Thyroid gland (tissue), 4 donors: ENCODE measurements at regions not wholly inside any gene's neighbourhood (a gene's known extent, or its start where the extent isn't known, plus 50 kb on each side); places are given as distances from the start of the nearest gene placed in this dataset.

ENCODE experiments used
- POLR2A ChIP-seq, 2 donors: fragments of 450-650 bp; IDR thresholded peaks; one replicate each; pipeline ENCODE4 v1.6.1; 2017; ENCODE audit warnings: antibody characterized with exemption in 2 of 2, mild to moderate bottlenecking in 2 of 2, moderate library complexity in 1 of 2
- TF ChIP-seq, protein P1 (sequence below), 6 experiments: fragments of 200-600 bp in 3 of 6; fragments of 450-650 bp in 3 of 6; sonication (generic) in 3 of 6; IDR thresholded peaks; one replicate each; pipeline ENCODE4 v1.5.1; 2016 to 2019; ENCODE audit warnings: antibody characterized with exemption in 6 of 6, mild to moderate bottlenecking in 2 of 6, inconsistent platforms in 1 of 6, moderate library complexity in 1 of 6

DNA sequence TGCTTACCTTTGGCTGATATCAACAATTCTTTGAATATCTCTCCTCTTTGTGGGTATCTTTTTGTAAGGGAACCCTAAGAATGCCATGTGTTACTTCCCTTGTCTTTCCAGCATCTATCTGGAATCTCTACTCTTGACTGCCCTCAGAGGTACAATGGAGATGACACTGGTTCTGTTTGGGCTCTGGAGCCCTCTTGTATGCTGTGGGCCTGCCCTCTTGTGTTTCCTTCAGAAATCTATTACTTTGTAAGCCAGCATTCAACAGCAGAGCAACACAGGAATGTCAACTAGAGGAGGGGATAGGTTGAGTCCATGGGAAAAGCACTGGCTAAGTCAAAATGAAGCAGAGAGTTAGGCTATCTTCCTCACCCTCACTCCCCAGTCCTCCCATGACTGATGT, 142.3 kb downstream of the XPNPEP1 start:
- TF ChIP-seq, protein P1, sequence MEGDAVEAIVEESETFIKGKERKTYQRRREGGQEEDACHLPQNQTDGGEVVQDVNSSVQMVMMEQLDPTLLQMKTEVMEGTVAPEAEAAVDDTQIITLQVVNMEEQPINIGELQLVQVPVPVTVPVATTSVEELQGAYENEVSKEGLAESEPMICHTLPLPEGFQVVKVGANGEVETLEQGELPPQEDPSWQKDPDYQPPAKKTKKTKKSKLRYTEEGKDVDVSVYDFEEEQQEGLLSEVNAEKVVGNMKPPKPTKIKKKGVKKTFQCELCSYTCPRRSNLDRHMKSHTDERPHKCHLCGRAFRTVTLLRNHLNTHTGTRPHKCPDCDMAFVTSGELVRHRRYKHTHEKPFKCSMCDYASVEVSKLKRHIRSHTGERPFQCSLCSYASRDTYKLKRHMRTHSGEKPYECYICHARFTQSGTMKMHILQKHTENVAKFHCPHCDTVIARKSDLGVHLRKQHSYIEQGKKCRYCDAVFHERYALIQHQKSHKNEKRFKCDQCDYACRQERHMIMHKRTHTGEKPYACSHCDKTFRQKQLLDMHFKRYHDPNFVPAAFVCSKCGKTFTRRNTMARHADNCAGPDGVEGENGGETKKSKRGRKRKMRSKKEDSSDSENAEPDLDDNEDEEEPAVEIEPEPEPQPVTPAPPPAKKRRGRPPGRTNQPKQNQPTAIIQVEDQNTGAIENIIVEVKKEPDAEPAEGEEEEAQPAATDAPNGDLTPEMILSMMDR (IDR thresholded peaks at IDR 0.05), result no peak
- TF ChIP-seq POLR2A (IDR thresholded peaks at IDR 0.05), result no peak
